Activated CD8-positive, alpha-beta memory T cell treated with anti-CD3 and anti-CD28 coated beads for 48 hours (primary cell): ENCODE measurements at regions not wholly inside any gene's neighbourhood (a gene's known extent, or its start where the extent isn't known, plus 50 kb on each side); places are given as distances from the start of the nearest gene placed in this dataset.

ENCODE experiments used
- DNase-seq, 3 experiments: peaks; one replicate each; pipeline ENCODE4 v3.0.0-alpha.2; 2020; ENCODE audit warnings: low read depth in 2 of 3, low spot score in 2 of 3

GRCh38 chr1:29833581-29833980, 597.3 kb downstream of the PTPRU start:
- DNase-seq, result no peak

DNA sequence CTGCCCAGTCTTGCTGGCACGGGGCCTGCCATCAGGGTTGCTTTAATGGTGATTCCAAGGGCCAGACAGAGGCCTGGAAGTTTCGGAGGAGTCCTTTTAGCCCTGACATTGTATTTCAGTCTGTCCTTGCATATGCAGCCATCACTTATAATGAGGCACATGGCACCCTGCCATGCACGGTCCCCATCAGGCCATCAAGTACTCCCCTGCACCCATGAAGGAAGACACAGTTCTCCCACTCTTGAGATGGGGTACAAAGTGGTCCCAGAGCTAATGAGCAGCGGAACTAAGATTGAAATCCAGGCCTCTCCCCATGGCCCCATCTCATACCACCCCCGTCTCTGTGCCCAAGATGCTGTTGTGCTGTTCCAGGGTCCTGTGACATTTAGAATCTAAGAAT, 596.6 kb downstream of the PTPRU start:
- DNase-seq, result no peak

DNA sequence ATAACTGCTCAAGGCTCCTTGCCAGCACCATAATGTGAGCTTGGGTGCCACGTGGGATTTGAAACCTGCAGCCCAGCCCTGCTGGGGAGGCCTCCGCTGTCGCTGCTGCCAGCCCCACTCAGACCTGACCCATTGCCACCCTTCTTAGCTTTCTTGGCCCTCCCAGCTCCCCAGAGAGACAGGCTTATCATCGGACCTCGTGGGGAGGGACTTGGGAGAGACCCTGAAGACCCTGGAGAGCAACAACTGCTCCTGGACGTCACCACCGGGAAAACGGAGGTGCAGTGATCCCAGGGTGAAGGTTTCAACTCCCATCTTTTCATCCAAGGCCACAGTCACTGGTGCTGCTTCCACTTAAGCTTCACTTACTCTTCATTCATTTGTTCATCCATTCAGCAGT, 596.1 kb downstream of the PTPRU start:
- DNase-seq, result no peak

DNA sequence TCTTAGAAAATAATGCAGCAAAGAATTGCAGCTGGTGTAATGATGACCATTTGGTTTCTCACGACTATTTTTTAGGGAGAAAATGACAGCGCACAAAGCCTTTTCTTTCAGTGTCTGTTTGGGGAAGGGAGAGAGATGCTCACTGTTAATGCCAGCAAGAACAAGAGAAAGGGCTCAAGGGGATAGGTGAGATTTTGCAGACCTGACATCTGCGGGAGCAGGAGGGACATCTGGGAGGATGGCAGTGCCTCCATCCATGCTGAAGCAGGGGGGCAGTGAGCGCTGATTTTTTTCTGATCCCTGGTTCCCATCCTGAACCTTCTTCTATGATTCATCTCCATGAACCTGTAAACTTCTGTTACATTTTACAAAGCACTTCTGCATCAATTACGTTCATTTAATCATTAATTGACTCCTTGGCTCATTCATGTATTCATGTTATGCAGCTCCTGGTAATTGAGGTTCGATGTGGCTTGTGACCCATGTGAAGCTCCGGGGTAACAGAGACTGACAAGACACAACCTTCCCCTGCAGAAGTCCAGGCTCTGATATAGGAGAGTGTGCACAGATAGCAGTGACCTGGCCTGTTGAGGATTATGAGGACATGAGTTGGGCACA, 595.3 kb downstream of the PTPRU start:
- no peak for DNase-seq

DNA sequence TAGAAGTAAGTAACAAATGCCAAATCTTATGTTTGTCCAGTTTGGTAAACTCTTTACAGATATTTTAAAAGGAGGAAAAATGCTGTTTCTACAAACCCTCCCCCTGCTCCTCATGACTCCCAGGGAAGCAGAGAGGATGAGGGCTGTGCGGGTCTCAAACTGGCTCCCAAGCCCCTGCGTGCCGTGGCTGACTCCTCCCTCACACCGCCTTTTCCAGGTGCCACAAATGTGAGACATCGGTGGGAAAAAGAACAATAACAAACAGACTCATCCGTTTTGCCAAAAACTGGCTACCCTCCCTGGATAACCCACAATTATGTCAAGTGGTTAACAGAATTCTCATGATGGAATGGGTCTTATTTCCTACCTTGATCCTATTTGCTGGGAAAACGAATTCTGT, 594.6 kb downstream of the PTPRU start:
- no peak for DNase-seq

DNA sequence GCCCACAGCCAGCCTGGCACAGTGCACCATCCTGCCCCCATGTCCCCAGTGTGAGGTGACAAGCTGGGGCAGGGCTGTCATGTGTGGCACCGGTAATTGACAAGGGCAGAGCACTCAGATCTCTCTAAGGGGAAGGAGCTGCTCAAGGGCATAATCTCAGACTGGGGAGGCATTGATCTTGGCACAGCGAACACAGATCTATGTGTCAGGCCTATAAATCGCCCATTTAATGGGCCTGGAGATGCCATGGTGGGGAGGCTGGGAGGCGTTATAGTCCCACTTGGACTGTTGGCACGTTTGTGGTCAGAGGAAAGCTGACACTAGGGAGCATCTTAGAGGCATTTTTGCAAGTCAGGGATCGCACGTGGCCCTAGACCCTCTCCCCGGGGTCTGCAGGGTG, 594.1 kb downstream of the PTPRU start:
- DNase-seq, result no peak

GRCh38 chr1:29829448-29830344, 593.4 kb downstream of the PTPRU start:
- no peak for DNase-seq

GRCh38 chr1:29828526-29829447, 592.5 kb downstream of the PTPRU start:
- no peak for DNase-seq

DNA sequence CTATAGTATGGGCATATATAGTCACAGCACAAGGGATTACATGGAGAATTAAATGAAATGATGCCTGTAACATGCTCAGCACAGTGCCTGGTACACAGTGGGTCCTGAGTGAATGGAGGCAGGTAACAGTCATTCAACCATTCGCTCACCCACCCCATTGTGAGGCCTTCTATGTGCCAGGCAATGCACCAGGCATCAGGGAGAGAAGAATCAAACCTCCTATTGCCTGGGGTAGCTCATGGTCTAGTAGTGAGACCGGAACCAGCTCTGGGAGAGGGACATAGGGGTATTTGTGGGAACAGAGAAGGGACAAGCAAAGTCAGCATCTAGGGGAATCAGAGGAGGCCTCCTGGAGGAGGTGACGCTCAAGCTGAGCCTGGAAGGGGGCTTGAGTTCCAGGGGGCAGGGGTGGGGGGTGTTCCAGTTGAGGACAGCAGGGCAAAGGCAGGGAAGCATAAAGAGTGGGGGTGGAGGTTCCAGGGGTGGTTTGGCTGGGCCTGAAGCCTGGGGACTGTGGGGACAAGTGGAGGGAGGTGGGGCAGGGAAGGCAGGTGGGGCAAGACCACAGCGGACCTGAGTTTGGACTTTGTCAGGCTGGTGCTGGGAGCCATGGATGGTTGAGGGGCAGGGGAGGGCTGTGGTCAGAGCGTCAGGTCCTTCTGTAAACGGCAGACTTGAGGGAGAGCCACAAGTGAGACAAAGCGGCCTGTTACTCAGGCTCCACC, 591.6 kb downstream of the PTPRU start:
- DNase-seq, result no peak

DNA sequence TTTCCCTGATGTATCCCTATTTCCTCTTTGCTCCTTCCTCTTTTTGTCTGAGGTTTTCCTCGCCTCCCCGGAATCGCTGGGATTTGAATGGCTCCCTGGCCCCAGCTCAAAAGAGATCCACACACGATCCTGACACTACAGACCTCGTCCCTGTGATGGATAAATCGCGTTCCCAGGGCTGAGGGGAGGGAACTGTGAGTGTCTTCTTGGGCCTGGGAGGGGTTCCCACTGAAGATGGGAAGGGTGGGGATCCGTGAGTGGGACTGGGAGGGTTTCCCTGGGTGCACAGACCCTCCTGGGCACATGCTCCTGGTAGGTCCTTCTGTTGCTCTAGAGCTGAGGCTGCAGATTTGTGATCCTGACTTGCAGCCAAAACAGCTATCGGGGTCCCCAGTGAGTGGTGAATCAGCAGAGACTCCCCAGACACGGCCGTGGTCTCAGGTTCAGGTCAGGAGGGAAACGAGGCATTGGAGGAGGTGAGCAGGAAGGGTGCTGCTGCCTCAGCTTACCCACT, 591.0 kb downstream of the PTPRU start:
- no peak for DNase-seq

DNA sequence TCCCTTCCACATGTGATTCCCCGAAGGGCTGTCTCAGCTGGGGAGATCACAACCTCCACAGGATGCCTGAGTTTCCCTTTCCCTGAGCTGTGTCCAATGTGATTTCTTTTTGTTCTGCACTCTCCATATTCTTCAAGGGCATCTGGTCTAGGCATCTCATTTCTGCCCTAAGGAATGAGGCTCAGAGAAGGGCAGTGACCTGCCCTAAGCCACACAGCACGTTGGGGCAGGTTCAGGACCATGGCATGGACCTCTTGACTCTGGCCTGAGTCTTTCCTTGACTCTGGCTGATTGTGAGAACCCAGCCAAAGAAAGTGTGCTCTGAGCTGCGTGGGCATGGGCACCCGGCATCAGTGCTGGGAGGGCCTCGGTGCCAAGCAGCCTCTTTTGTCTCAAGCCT, 590.3 kb downstream of the PTPRU start:
- DNase-seq, result no peak

DNA sequence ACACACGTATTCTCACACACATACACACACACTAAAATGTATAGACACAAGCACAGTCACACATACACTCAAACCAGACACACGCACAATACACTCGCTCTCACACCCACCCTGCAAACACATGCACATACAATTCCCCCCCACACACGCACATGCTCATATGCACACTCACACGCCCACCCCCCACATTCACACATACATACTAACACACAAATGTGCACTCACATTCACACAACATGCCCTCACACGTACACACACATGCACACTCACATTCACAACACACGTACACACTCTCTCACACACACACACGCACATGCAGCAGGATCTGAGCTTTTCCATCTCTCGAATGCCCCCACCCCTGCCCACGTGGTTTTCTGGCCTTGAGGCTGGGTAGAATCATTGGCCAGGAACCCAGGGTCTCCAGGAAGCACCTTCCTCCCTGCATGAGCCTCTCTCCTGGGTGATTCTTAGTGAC, 589.7 kb downstream of the PTPRU start:
- no peak for DNase-seq

DNA sequence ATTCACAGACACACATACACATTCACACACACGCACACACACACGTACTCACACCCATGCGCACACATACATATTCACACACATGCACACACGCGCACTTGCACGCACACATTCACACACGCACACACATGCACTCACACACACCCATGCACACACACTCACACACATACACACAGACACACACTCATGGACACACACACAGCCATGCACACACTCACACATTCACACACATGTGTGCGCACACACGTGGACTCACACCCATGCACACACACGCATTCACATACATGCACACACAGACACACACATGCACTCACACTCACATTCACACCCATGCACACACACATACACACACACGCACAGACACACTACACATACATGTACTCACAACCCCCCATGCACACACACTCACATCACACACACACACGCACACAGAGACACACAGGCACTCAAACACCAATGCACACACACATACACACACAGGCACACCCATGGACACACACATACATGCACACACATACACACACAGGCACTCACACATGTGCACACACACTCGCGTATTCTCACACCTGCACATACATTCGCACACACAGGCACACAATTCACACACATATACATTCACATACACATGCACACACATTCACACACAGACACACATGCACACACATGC, 589.1 kb downstream of the PTPRU start:
- no peak for DNase-seq

DNA sequence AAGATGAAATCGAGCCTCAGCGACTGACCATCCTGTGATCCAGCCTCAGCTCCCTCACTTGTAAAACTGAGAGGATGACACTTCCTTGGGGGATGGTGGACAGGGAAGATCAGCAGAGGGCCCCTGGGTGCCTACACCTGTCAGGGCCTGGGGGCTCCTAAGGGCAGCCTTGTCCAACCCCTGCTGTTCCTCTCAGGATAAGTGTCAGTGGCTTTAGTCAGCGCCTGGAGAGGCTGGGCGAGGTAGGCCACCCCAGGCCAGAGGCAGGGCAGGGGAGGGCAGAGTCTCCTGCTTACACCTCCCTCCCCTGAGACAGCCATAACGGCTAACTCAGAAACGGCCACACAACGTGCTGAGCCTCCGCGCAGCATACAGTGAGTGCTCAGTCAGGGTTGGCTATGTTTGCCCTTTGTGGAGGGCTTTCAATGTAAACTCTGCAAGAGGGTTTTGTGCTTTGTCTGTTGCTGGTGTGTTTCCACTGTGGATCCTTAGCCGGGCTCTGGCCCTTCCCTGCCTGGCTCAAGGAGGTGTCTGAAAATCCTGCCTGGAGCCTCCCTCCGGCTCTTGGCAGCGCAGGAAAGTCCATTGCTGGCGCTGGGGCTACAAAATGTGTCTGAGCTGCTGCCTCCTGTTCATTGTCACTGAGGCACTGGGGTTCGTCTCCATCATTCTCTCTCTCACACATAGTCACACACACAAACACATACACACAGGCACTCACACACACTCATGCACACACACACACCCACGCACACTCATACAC, 588.4 kb downstream of the PTPRU start:
- no peak for DNase-seq

- no peak for DNase-seq
Observed at GRCh38 chr1:29824025-29824424, 587.7 kb downstream of the PTPRU start.

DNA sequence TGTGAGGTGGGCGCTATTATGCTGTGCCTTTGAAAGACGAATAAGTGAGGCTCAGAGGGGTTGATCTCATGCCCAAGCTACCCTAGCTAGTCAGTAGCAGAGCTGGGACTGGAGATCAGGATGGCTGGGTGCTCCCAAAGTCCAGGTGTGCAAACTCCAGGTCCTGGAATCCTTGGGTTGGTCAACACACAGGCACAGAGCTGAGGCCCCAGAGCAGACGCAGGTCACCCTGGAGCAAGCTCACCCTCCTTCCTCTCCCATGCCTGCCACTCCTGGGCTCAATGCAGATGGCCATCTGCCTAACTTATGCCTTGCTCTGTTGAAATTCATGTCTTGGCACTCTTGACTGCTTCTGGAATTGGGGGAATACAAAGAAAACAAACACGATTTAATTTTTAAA, 587.2 kb downstream of the PTPRU start:
- no peak for DNase-seq

DNA sequence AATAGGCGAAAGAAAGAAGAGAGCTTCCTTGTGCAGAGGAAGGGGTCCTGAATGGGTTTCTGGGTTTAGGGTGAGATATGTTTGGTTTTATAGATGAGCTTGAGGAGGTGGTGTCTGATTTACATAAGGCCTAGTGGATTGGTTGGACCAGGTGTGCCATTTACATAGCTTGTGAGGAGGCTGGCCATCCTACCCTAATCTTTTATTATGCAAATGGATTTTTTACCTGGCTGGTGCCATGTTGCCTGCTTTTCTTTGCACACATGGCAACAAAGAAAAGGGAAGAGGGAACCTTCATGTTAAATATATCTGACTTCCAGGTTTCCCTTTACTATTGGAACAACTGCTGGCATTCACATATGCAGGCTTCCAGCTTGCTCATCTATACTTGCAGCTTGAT, 585.3 kb downstream of the PTPRU start:
- DNase-seq, result no peak

- DNase-seq, result no peak
Observed at GRCh38 chr1:29820401-29820800, 584.1 kb downstream of the PTPRU start.

DNA sequence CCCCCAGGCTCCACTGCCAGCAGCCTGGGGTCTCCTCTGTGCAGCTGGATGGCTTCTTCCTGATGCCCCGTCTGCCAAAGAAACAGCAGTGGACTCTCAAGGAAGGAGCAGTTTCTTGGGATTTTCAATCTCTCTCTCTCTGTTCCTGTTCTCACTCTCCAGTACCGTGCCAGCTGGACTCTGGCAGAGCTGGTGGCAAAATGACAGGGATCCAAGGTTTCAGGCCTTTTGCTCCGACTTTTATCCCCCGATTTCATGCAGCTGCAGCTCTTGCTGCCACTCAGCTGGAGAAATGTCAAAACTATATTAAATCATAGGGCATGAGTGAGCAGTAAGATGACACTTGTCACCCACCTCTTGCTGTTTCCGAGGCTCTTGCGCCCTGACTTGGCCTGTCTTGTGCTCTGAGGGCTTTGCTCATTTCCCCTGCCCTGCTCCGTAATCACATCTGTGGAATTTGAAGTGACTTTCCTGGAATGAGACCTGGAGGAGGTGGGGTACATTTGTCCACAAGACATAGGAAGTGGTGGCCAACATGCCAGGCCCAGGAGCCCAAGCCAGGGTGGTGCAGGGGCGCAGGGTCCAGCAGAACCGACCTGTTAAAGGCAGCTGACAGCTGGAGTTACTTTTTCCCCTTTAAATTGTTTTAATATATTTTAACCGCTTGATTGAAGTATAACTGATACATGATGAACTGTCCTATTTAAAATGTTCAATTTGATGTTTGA, 576.2 kb downstream of the PTPRU start:
- no peak for DNase-seq
